ENCODE measurements at regions not wholly inside any gene's neighbourhood (a gene's known extent, or its start where the extent isn't known, plus 50 kb on each side); places are given as distances from the start of the nearest gene placed in this dataset.

GRCh38 chr1:29961293-29962059 lies 725.2 kb downstream of the PTPRU start:
- TF ChIP-seq NFRKB (IDR thresholded peaks at IDR 0.05) (no peak), ZNF384 (IDR thresholded peaks at IDR 0.05) (no peak)
